ENCODE measurements at regions not wholly inside any gene's neighbourhood (a gene's known extent, or its start where the extent isn't known, plus 50 kb on each side); places are given as distances from the start of the nearest gene placed in this dataset.

DNA sequence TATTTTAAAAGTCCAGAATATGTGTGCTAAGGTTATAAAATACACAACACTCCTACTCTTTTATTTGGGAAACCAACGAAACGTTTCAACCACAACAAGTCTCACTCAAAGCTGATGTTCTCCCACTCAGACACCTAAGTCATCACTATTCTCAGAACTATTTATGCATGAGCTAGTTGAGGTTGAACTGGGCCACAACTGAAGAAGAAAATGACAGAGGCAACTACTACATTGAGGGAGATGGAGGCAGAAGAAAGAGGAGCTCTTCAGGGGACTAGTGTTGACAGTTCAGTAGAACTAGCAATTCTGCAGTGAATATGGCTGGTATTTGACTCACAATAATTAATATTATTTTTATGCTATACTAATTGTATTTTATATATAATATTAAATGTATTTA, 198.2 kb downstream of the SEC16B start:
- Mint-ChIP-seq H3K27me3 (ENCODE audit: low read depth) (no peaks in the 10 kb centered on the region), H3K4me3 (ENCODE audit: low read depth) (no peak overlapping the region), H3K4me1 (ENCODE audit: low read depth) (no peaks in the 10 kb centered on the region), H3K9me3 (peaks cover 13% of the 10 kb centered on the region), H3K27ac (no peak overlapping the region), H3K36me3 (ENCODE audit: low read depth) (no peaks in the 10 kb centered on the region)
- intact Hi-C loops (cut with micrococcal nuclease): no loop called here
- no peak for DNase-seq (ENCODE audit: low spot score)

DNA sequence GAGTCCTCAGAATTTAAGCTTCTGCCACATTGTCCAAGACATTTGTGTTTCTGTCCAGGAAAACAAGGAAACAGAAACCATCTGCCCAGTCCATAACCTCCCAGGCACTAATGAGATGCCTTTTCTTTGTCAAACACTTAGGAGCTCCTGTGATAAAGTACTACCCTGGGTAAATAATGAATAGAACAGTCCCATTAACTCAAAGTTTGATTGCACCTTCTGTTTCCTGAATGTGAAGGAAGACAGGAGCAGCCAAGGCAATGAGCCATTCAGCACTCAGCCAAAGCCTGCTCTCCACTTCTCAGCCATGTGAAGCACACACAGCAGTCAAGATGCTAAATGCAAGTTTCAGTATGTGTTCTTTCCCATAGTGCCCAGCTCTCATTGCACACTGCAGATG, 199.8 kb downstream of the SEC16B start:
- DNase-seq (ENCODE audit: low spot score): no peak

DNA sequence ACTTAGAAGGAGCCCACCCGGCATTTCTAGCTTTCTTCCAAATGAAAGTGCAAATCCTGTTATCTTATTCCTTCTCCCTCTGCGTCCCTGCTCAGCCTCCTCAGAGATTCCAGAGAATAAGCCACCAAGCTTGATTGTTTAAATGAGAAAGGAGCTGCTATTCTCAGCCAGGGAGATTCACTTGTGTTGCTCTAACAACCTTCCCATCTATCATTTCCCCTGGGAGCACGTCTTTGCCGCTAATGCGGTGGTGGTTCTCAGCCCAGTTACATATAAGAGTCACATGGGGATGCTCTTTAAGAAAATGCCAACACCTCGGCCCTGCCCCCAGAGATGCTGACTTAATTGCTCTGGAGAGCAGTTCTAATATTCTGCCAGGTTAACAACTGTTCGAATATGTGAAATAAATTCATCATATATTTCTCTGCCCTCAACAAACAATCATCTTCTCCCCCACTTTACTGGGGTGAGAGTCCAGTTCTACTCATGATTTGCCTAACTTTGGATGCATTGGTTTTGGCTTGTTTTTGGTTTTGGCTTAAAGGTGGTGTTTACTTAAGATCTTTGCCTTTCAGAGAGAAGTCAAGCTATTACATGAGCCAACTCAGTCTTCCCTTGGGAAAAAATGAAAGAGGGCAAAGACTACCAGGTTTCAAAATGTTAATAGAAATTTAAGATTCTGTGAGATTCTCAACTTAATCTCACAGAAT, 213.9 kb downstream of the SEC16B start:
- Mint-ChIP-seq H3K4me3 (ENCODE audit: low read depth) (no peak overlapping the region), H3K36me3 (ENCODE audit: low read depth) (no peaks in the 10 kb centered on the region), H3K27me3 (ENCODE audit: low read depth) (no peaks in the 10 kb centered on the region), H3K9me3 (peaks cover 14% of the 10 kb centered on the region), H3K27ac (no peak overlapping the region), H3K4me1 (ENCODE audit: low read depth) (no peaks in the 10 kb centered on the region)
- intact Hi-C loops (cut with micrococcal nuclease): no loop called here
- DNase-seq (ENCODE audit: low spot score): no peak

More for the DNA sequence above, 199.8 kb downstream of the SEC16B start:
- peaks cover 9% of the 10 kb centered on the region for H3K9me3 Mint-ChIP-seq
- H3K27ac Mint-ChIP-seq: no peak overlapping the region
- intact Hi-C loops (cut with micrococcal nuclease): no loop called here
- no peaks in the 10 kb centered on the region for H3K36me3 Mint-ChIP-seq (ENCODE audit: low read depth)
- no peaks in the 10 kb centered on the region for H3K27me3 Mint-ChIP-seq (ENCODE audit: low read depth)
- no peak overlapping the region for H3K4me3 Mint-ChIP-seq (ENCODE audit: low read depth)
- H3K4me1 Mint-ChIP-seq (ENCODE audit: low read depth): no peaks in the 10 kb centered on the region

DNA sequence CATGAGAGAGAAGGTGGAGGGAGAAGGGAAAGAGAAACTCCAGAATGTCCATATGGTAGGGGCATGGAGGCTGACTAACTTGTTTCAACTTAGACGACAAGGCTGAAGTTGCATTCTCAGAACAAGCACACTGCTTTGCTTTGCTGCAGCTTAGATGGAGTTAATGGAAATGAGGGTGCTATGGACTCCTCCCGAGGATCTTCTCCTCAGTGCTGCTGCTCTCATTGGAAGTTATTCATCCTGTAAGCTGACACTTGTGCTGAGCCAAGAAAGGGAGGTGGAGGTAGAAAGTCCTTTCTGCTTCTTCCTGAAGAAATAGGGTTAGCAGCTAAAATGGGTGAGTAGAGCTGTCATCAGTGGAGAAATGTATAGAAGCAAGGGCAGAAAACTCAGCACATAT, 215.3 kb downstream of the SEC16B start:
- H3K27me3 Mint-ChIP-seq (ENCODE audit: low read depth): no peaks in the 10 kb centered on the region
- no peak overlapping the region for H3K4me3 Mint-ChIP-seq (ENCODE audit: low read depth)
- DNase-seq (ENCODE audit: low spot score): no peak
- no peak overlapping the region for H3K27ac Mint-ChIP-seq
- intact Hi-C loops (cut with micrococcal nuclease): no loop called here
- no peaks in the 10 kb centered on the region for H3K4me1 Mint-ChIP-seq (ENCODE audit: low read depth)
- H3K9me3 Mint-ChIP-seq: peaks cover 18% of the 10 kb centered on the region
- no peaks in the 10 kb centered on the region for H3K36me3 Mint-ChIP-seq (ENCODE audit: low read depth)

DNA sequence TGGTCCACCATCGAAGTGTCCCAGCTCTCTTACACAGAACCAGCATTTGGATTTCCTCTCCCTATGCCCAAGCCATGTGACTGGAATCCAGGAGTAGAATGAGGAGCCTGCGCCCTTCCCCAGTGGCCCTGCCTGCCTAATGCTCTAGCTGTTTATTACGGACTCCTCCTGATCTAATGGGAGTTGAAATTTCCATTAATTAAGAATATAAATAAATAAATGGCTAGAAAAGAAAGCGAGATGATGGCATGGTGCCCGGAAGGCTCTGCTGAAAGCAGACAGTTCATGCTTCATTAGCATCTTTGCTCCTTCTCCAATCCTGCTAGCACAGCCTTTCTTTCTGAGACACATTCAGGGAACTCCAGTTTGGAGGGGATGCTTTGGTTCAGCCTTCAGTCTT, 216.2 kb downstream of the SEC16B start:
- intact Hi-C loops (cut with micrococcal nuclease): no loop called here
- Mint-ChIP-seq H3K9me3 (peaks cover 13% of the 10 kb centered on the region), H3K4me3 (ENCODE audit: low read depth) (no peak overlapping the region), H3K27me3 (ENCODE audit: low read depth) (no peaks in the 10 kb centered on the region), H3K4me1 (ENCODE audit: low read depth) (no peaks in the 10 kb centered on the region), H3K36me3 (ENCODE audit: low read depth) (no peaks in the 10 kb centered on the region), H3K27ac (no peak overlapping the region)
- DNase-seq (ENCODE audit: low spot score): no peak

DNA sequence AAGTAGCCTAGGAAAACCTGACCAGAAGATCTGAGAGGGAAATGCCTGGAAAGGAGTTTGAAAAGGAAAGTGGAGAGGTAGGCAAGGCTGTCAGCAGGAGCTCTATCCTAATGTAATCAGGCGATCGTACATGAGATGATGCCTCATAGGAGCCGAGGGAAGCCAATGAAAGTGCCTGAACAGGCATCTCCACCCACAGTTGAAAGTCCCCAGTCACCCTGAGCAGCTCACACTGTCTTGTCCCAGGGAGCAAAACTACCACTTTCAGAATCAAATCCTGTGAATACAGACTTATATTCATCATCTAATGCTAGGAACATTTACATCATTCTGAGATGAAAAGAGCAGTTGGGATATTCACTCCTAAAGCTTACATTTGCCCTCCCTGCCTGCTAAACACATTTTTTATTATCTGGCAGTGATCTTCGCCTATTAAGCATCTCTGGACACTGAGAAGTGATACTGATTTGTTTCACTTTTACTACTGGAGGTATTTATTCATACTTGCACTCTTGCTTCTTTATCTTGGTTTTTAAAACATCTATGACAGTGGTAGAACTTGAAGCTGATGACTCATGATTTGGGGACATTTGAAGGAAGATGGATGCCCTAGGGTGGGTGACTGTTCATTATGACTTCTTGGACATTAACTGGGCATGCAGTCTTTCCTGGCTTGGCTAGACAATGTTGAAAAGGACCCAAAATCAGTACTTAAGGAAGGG, 221.6 kb downstream of the SEC16B start:
- Mint-ChIP-seq H3K27me3 (ENCODE audit: low read depth) (no peaks in the 10 kb centered on the region), H3K9me3 (peaks cover 8% of the 10 kb centered on the region), H3K4me1 (ENCODE audit: low read depth) (no peaks in the 10 kb centered on the region), H3K4me3 (ENCODE audit: low read depth) (no peak overlapping the region), H3K36me3 (ENCODE audit: low read depth) (no peaks in the 10 kb centered on the region), H3K27ac (no peak overlapping the region)
- intact Hi-C loops (cut with micrococcal nuclease): no loop called here
- DNase-seq (ENCODE audit: low spot score): no peak

DNA sequence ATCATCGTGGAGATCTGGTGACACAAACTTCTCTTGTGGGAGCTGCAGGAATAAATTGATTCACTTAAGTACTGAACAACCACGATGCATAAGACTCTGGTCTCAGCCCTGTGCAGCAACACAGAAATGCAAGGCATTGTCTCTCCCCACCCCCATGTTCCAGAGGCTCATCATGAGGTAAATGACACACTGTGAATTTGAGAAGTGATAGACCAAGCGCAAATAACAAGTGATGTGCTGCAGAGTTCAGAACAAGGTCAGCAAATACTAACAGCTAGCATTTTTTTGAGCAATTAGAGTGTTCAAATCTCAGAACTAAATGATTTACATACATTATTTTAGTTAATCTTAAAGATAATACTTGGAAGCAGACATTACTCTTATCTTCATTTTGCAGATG, 223.7 kb downstream of the SEC16B start:
- Mint-ChIP-seq H3K27me3 (ENCODE audit: low read depth) (no peaks in the 10 kb centered on the region), H3K36me3 (ENCODE audit: low read depth) (no peaks in the 10 kb centered on the region), H3K4me1 (ENCODE audit: low read depth) (no peaks in the 10 kb centered on the region), H3K4me3 (ENCODE audit: low read depth) (no peak overlapping the region), H3K9me3 (peaks cover 8% of the 10 kb centered on the region), H3K27ac (no peak overlapping the region)
- DNase-seq (ENCODE audit: low spot score): no peak
- intact Hi-C loops (cut with micrococcal nuclease): no loop called here

DNA sequence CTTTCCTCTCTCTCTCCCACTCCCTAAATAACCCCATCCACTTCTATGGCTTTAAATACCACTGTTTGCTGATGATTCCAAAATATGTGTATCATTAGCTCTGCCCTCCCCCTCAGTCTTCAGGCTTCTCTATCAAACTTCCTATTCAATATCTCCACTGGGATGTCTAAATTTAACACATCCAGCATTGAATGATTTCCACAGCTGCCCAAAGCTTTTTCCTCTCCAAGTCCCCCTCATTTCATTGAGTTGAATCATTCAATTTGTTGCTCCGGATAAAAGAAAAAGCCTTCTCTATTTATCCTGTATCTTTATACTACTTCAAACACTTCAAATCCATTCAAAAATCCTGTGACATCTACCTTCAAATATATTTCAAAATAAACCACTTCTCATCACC, 225.0 kb downstream of the SEC16B start:
- no peaks in the 10 kb centered on the region for H3K4me1 Mint-ChIP-seq (ENCODE audit: low read depth)
- DNase-seq (ENCODE audit: low spot score): no peak

DNA sequence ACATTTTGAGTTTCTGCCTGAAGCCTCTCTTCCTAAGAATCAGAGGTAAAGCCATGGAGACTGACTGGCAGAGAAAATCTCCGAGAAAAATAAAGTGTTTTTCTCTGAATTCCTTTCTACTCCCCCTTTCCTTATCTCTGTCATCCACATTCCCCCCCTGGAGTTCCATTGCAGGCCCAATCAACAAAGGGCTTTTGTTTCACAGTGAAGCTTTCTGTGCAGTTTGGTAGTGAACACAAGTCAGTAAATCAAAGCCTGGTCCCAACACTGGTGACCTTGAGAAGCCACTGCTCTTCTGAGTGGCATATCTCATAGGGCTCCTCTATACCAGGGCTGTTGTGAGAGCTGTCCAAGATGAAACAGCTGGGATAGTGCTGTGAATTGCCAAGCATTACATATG, 228.4 kb downstream of the SEC16B start:
- H3K27ac Mint-ChIP-seq: no peak overlapping the region
- no peaks in the 10 kb centered on the region for H3K36me3 Mint-ChIP-seq (ENCODE audit: low read depth)
- intact Hi-C loops (cut with micrococcal nuclease): no loop called here
- no peaks in the 10 kb centered on the region for H3K4me1 Mint-ChIP-seq (ENCODE audit: low read depth)
- H3K9me3 Mint-ChIP-seq: peaks cover 3% of the 10 kb centered on the region
- no peaks in the 10 kb centered on the region for H3K27me3 Mint-ChIP-seq (ENCODE audit: low read depth)
- no peak overlapping the region for H3K4me3 Mint-ChIP-seq (ENCODE audit: low read depth)
- no peak for DNase-seq (ENCODE audit: low spot score)

More for the DNA sequence above, 225.0 kb downstream of the SEC16B start:
- H3K27me3 Mint-ChIP-seq (ENCODE audit: low read depth): no peaks in the 10 kb centered on the region
- H3K4me3 Mint-ChIP-seq (ENCODE audit: low read depth): no peak overlapping the region
- peaks cover 3% of the 10 kb centered on the region for H3K9me3 Mint-ChIP-seq
- no peak overlapping the region for H3K27ac Mint-ChIP-seq
- no peaks in the 10 kb centered on the region for H3K36me3 Mint-ChIP-seq (ENCODE audit: low read depth)
- intact Hi-C loops (cut with micrococcal nuclease): no loop called here

DNA sequence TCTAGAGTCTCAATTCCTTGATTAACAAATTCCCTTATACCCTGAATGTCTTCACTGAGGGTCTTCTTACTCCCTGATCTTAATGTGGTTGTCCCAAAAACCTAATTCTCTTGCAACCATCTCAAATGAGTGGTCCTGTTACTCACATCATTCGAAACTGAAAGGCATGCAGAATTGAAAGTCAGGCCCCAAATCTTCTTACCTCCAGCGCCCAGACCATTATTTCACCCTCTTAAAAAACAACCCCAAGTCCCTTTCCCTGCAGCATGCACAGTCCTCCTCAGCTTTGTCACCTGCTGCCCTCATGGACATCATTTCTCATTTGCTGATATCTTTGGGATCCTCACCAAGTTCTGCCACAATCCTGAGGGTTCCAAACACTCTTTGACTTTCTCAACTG, 230.1 kb downstream of the SEC16B start:
- Mint-ChIP-seq H3K4me1 (ENCODE audit: low read depth) (no peaks in the 10 kb centered on the region), H3K27ac (no peak overlapping the region), H3K27me3 (ENCODE audit: low read depth) (no peaks in the 10 kb centered on the region), H3K9me3 (peaks cover 4% of the 10 kb centered on the region), H3K4me3 (ENCODE audit: low read depth) (no peak overlapping the region), H3K36me3 (ENCODE audit: low read depth) (no peaks in the 10 kb centered on the region)
- DNase-seq (ENCODE audit: low spot score): no peak
- intact Hi-C loops (cut with micrococcal nuclease): no loop called here

DNA sequence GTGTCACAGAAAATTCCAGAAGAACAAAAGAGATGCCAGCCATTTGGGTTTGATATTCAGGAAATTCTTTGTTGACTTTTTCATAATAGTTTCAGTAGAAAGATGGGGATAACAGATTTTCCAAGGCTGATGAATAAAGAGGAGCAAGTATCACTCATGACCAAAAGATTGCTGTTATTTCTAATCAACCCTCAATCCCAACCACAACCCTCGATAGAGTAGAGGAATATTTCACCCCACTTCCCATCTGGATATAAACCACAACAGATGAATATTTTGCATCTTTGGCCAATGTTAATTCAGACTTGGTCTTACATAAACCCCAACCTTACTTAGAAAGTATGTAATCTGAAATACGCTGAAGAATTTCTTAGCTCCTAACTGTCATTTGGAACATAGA, 232.4 kb downstream of the SEC16B start:
- intact Hi-C loops (cut with micrococcal nuclease): no loop called here
- Mint-ChIP-seq H3K4me1 (ENCODE audit: low read depth) (no peaks in the 10 kb centered on the region), H3K27me3 (ENCODE audit: low read depth) (no peaks in the 10 kb centered on the region), H3K9me3 (peaks cover 12% of the 10 kb centered on the region), H3K27ac (no peak overlapping the region), H3K36me3 (ENCODE audit: low read depth) (no peaks in the 10 kb centered on the region), H3K4me3 (ENCODE audit: low read depth) (no peak overlapping the region)
- no peak for DNase-seq (ENCODE audit: low spot score)

DNA sequence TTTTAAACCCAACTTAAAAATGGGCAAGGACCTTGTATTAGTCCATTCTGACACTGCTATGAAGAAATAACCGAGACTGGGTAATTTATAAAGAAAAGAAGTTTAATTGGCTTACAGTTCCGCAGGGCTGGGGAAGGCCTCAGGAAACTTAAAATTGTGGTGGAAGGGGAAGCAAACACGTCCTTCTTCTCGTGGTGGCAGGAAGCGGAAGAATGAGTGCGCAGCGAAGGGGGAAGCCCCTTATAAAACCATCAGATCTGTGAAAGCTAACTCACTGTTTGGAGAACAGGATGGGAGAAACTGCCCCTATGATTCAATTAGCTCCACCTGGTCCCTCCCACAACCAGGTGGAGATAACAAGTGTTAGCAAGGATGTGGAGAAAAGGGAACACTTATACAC, 237.7 kb downstream of the SEC16B start:
- H3K36me3 Mint-ChIP-seq (ENCODE audit: low read depth): no peaks in the 10 kb centered on the region
- H3K9me3 Mint-ChIP-seq: peaks cover 12% of the 10 kb centered on the region
- intact Hi-C loops (cut with micrococcal nuclease): no loop called here
- H3K27ac Mint-ChIP-seq: no peak overlapping the region
- H3K27me3 Mint-ChIP-seq (ENCODE audit: low read depth): no peaks in the 10 kb centered on the region
- DNase-seq (ENCODE audit: low spot score): no peak
- H3K4me1 Mint-ChIP-seq (ENCODE audit: low read depth): no peaks in the 10 kb centered on the region
- H3K4me3 Mint-ChIP-seq (ENCODE audit: low read depth): no peak overlapping the region

DNA sequence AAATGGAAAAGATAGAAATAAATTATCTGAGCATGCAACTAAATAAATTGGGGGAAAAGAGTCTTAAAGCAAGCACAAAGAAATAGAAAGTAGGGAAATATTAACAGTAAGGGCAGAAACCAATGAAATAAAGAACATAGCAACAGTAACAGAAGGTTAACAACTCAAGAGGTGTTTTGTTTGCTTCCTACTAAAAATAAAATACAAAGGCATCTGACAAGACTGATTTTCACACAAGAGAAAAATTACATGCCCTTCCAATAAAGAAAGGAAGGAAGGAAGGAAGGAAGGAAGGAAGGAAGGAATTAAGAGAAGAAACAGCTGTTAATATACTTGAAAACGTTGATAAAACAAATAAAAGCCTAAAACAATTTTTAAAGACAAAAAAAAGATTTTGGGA, 240.2 kb downstream of the SEC16B start:
- Mint-ChIP-seq H3K27ac (no peak overlapping the region), H3K27me3 (ENCODE audit: low read depth) (no peaks in the 10 kb centered on the region), H3K9me3 (peaks cover 27% of the 10 kb centered on the region), H3K36me3 (ENCODE audit: low read depth) (no peaks in the 10 kb centered on the region), H3K4me1 (ENCODE audit: low read depth) (no peaks in the 10 kb centered on the region), H3K4me3 (ENCODE audit: low read depth) (no peak overlapping the region)
- no peak for DNase-seq (ENCODE audit: low spot score)
- intact Hi-C loops (cut with micrococcal nuclease): no loop called here

Measured in activated T-helper 2 cell treated with anti-CD3 and anti-CD28 coated beads, Interferon-gamma antibody, Interleukin-2, Interleukin-4, amounts not matched to agents 10 μg/mL and 5 μg/mL and 100 μg/mL, durations not matched to agents 14 hours and 24 hours and 36 hours (primary cell).